AG04450 (cell line): ENCODE measurements at regions not wholly inside any gene's neighbourhood (a gene's known extent, or its start where the extent isn't known, plus 50 kb on each side); places are given as distances from the start of the nearest gene placed in this dataset.

ENCODE experiments used
- CTCF ChIA-PET: fragments of 300-600, 350-600 bp; formaldehyde crosslinking; extraction: SDS; loops from one replicate; lab custom pipeline; 2022; ENCODE audit warnings: antibody characterized with exemption, inconsistent platforms; lab: Charles Lee
- POLR2A ChIA-PET: fragments of 350-600 bp; formaldehyde crosslinking; extraction: SDS; loops from one replicate; lab custom pipeline; 2021; ENCODE audit warnings: antibody characterized with exemption, inconsistent platforms; lab: Yijun Ruan, JAX
- DNase-seq: peaks from one replicate; pipeline ENCODE4 v3.0.0-alpha.2; 2011; ENCODE audit warnings: low read depth, low spot score
- H3K27ac ChIP-seq: one replicate; pipeline ENCODE4 v1.5.1; 2012; ENCODE audit warnings: low read depth, low read length, control low read depth
- H3K27me3 ChIP-seq: one replicate; pipeline ENCODE4 v1.6.0; 2012; ENCODE audit warnings: low read length; ENCODE audit not compliant: control insufficient read depth, insufficient read depth
- H3K4me3 ChIP-seq: 2 replicates; pipeline ENCODE4 v1.5.1; 2011; ENCODE audit warnings: mild to moderate bottlenecking, low read depth, low read length, control low read depth
- H3K9me3 ChIP-seq: 2 replicates; pipeline ENCODE4 v1.5.1; 2012; ENCODE audit warnings: low read length; ENCODE audit not compliant: control insufficient read depth, insufficient read depth
- CTCF ChIP-seq: IDR thresholded peaks from 2 replicates; pipeline ENCODE4 v1.5.1; 2011; ENCODE audit warnings: low read depth, low read length, control low read depth, inconsistent platforms

- Histone ChIP-seq H3K27me3 (no peaks in the 10 kb centered on the region), H3K9me3 (peaks cover 9% of the 10 kb centered on the region; the same call in 1 of the 2 replicates), H3K4me3 (no peak overlapping the region), H3K27ac (no peak overlapping the region)
- CTCF ChIA-PET, result no interaction called here
- TF ChIP-seq CTCF, result no peak
- no peak for DNase-seq
- POLR2A ChIA-PET, result no interaction called here
Observed at GRCh38 chr5:155786108-155786507, 540.9 kb upstream of the SGCD start.

- H3K4me3 ChIP-seq, result no peak overlapping the region
- no peak for TF ChIP-seq CTCF
- no peaks in the 10 kb centered on the region; the same call in 1 of the 2 replicates for H3K9me3 ChIP-seq
- no peaks in the 10 kb centered on the region for H3K27me3 ChIP-seq
- H3K27ac ChIP-seq, result no peak overlapping the region
- ChIA-PET CTCF (no interaction called here), POLR2A (no interaction called here)
- no peak for DNase-seq
Observed at GRCh38 chr5:155792873-155793272, 534.1 kb upstream of the SGCD start.

- H3K4me3 ChIP-seq, result no peak overlapping the region
- ChIA-PET POLR2A (no interaction called here), CTCF (no interaction called here)
- no peak for TF ChIP-seq CTCF
- no peaks in the 10 kb centered on the region for H3K27me3 ChIP-seq
- H3K9me3 ChIP-seq, result peaks cover 4% of the 10 kb centered on the region
- DNase-seq, result no peak
- H3K27ac ChIP-seq, result no peak overlapping the region
Observed at GRCh38 chr5:155794795-155795194, 532.2 kb upstream of the SGCD start.

- ChIA-PET CTCF (interaction anchor here (0.7 kb wide), 1 partner anchor 1231 kb away, joined by 4 read pairs; no protein-coding TSS in a partner anchor), POLR2A (no interaction called here)
- DNase-seq, result no peak
- TF ChIP-seq CTCF, result no peak
- no peaks in the 10 kb centered on the region for H3K27me3 ChIP-seq
- no peak overlapping the region for H3K27ac ChIP-seq
- H3K4me3 ChIP-seq, result no peak overlapping the region
- peaks cover 7% of the 10 kb centered on the region for H3K9me3 ChIP-seq
Observed at GRCh38 chr5:155799308-155799707, 527.7 kb upstream of the SGCD start.

- no peak for DNase-seq
- no peak overlapping the region for H3K27ac ChIP-seq
- ChIA-PET CTCF (no interaction called here), POLR2A (no interaction called here)
- TF ChIP-seq CTCF, result no peak
- H3K9me3 ChIP-seq, result peaks cover 3% of the 10 kb centered on the region; the same call in 1 of the 2 replicates
- no peaks in the 10 kb centered on the region for H3K27me3 ChIP-seq
- H3K4me3 ChIP-seq, result no peak overlapping the region
Observed at GRCh38 chr5:155807884-155808576, 518.9 kb upstream of the SGCD start.
